ENCODE measurements at regions not wholly inside any gene's neighbourhood (a gene's known extent, or its start where the extent isn't known, plus 50 kb on each side); places are given as distances from the start of the nearest gene placed in this dataset.

GRCh38 chrX:96621811-96622210 lies 62.8 kb upstream of the DIAPH2 start:
- no peak for TF ChIP-seq CTCF (IDR thresholded peaks at IDR 0.05; ENCODE audit: low read depth, low read length)
- no peaks in the 10 kb centered on the region for H3K27me3 ChIP-seq (ENCODE audit: control insufficient read depth, insufficient read depth, low read length)
- H3K27ac ChIP-seq (ENCODE audit: low read depth, low read length) = no peak overlapping the region
- POLR2A ChIA-PET = no interaction called here
- DNase-seq (ENCODE audit: low read depth, low spot score) = no peak
- H3K4me3 ChIP-seq (ENCODE audit: low read depth, low read length) = no peak overlapping the region
- H3K9me3 ChIP-seq (ENCODE audit: control insufficient read depth, insufficient read depth, low read length) = no peaks in the 10 kb centered on the region
- CTCF ChIA-PET = no interaction called here

All from AG04450 (cell line).